SK-N-SH treated with all-trans-retinoic acid at 6 μM for 48 hours (cell line): ENCODE measurements at regions not wholly inside any gene's neighbourhood (a gene's known extent, or its start where the extent isn't known, plus 50 kb on each side); places are given as distances from the start of the nearest gene placed in this dataset.

Experiments
- ATAC-seq: fragments of 200-7000 bp; cut with Tn5 transposase; 3 replicates; pipeline ENCODE4 v1.9.1; 2020; ENCODE audit warnings: mild to moderate bottlenecking, moderate library complexity
- ARNTL ChIP-seq: fragments of 450-650 bp; formaldehyde crosslinking; IDR thresholded peaks from 2 replicates; pipeline ENCODE4 v1.5.0; 2020; ENCODE audit warnings: low read depth, mild to moderate bottlenecking, moderate library complexity, borderline replicate concordance
- BACH2 ChIP-seq: fragments of 250-450 bp; sonication (Bioruptor Pico); IDR thresholded peaks from 2 replicates; pipeline ENCODE4 v1.9.0; 2021; ENCODE audit warnings: mild to moderate bottlenecking, borderline replicate concordance
- CSDC2 ChIP-seq: fragments of 250-450 bp; sonication (Bioruptor Pico); IDR thresholded peaks from 2 replicates; pipeline ENCODE4 v1.5.0; 2020; ENCODE audit warnings: mild to moderate bottlenecking, moderate library complexity
- GLIS3 ChIP-seq: fragments of 250-450 bp; sonication (Bioruptor Pico); IDR thresholded peaks from 2 replicates; pipeline ENCODE4 v1.5.0; 2020; ENCODE audit warnings: mild to moderate bottlenecking, moderate library complexity
- OSR1 ChIP-seq: fragments of 250-450 bp; sonication (Bioruptor Pico); IDR thresholded peaks from 2 replicates; pipeline ENCODE4 v1.8.0; 2022; ENCODE audit warnings: moderate library complexity, mild to moderate bottlenecking, inconsistent platforms
- PATZ1 ChIP-seq: fragments of 250-450 bp; sonication (Bioruptor Pico); IDR thresholded peaks from 2 replicates; pipeline ENCODE4 v1.8.0; 2020; ENCODE audit warnings: mild to moderate bottlenecking, moderate library complexity, borderline replicate concordance
- RARB ChIP-seq: fragments of 250-450 bp; sonication (Bioruptor Pico); IDR thresholded peaks from 2 replicates; pipeline ENCODE4 v1.8.0; 2021; ENCODE audit warnings: mild to moderate bottlenecking, moderate library complexity
- SNAI2 ChIP-seq: fragments of 250-450 bp; sonication (Bioruptor Pico); IDR thresholded peaks from 2 replicates; pipeline ENCODE4 v1.5.0; 2020; ENCODE audit warnings: mild to moderate bottlenecking, moderate library complexity
- TOX ChIP-seq: fragments of 250-450 bp; sonication (Bioruptor Pico); IDR thresholded peaks from 2 replicates; pipeline ENCODE4 v1.8.0; 2021; ENCODE audit warnings: mild to moderate bottlenecking, moderate library complexity, borderline replicate concordance
- TSHZ2 ChIP-seq: fragments of 250-450 bp; sonication (Bioruptor Pico); IDR thresholded peaks from 2 replicates; pipeline ENCODE4 v1.5.0; 2020; ENCODE audit warnings: mild to moderate bottlenecking, moderate library complexity
- ZC3H10 ChIP-seq: fragments of 250-450 bp; sonication (Bioruptor Pico); IDR thresholded peaks from 2 replicates; pipeline ENCODE4 v1.5.1; 2021; ENCODE audit warnings: mild to moderate bottlenecking, moderate library complexity
- ZFP3 ChIP-seq: fragments of 250-450 bp; sonication (Bioruptor Pico); IDR thresholded peaks from 2 replicates; pipeline ENCODE4 v1.5.0; 2020; ENCODE audit warnings: mild to moderate bottlenecking, moderate library complexity
- ZFP30 ChIP-seq: fragments of 450-650 bp; formaldehyde crosslinking; IDR thresholded peaks from 2 replicates; pipeline ENCODE4 v1.5.0; 2022; ENCODE audit warnings: mild to moderate bottlenecking, moderate library complexity
- ZNF565 ChIP-seq: fragments of 450-650 bp; formaldehyde crosslinking; conservative IDR thresholded peaks from 2 replicates; pipeline ENCODE4 v1.5.0; 2020; ENCODE audit warnings: low read depth, mild to moderate bottlenecking, moderate library complexity
- ZNF70 ChIP-seq: fragments of 450-650 bp; formaldehyde crosslinking; IDR thresholded peaks from 2 replicates; pipeline ENCODE4 v1.5.0; 2020; ENCODE audit warnings: mild to moderate bottlenecking, moderate library complexity
- ZNF8 ChIP-seq: fragments of 450-650 bp; formaldehyde crosslinking; IDR thresholded peaks from 2 replicates; pipeline ENCODE4 v1.5.0; 2020; ENCODE audit warnings: mild to moderate bottlenecking, moderate library complexity
- TF ChIP-seq, protein P1 (sequence below): fragments of 250-450 bp; sonication (Bioruptor Pico); IDR thresholded peaks from 2 replicates; pipeline ENCODE4 v1.5.1; 2021; ENCODE audit warnings: mild to moderate bottlenecking, moderate library complexity
- TF ChIP-seq, protein P2 (sequence below): fragments of 250-450 bp; sonication (Bioruptor Pico); IDR thresholded peaks from 2 replicates; pipeline ENCODE4 v1.5.1; 2020; ENCODE audit warnings: low read depth, mild to moderate bottlenecking, moderate library complexity
- TF ChIP-seq, protein P3 (sequence below): fragments of 250-450 bp; sonication (Bioruptor Pico); IDR thresholded peaks from 2 replicates; pipeline ENCODE4 v1.8.0; 2021; ENCODE audit warnings: low read depth, mild to moderate bottlenecking, moderate library complexity, borderline replicate concordance

GRCh38 chr3:153285194-153285641, 123.2 kb downstream of the RAP2B start (continued):
- TF ChIP-seq PATZ1 (CRISPR knock-in tag): no peak
- no peak for TF ChIP-seq RARB (CRISPR knock-in tag)
- no peak for TF ChIP-seq ARNTL (CRISPR knock-in tag)
- no peak for TF ChIP-seq ZNF8 (CRISPR knock-in tag)
- TF ChIP-seq ZC3H10: no peak
- TF ChIP-seq ZFP30 (CRISPR knock-in tag): no peak

GRCh38 chr3:153285982-153286381, 124.0 kb downstream of the RAP2B start:
- no peak for ATAC-seq
- TF ChIP-seq RARB (CRISPR knock-in tag): no peak
- TF ChIP-seq, protein P1, sequence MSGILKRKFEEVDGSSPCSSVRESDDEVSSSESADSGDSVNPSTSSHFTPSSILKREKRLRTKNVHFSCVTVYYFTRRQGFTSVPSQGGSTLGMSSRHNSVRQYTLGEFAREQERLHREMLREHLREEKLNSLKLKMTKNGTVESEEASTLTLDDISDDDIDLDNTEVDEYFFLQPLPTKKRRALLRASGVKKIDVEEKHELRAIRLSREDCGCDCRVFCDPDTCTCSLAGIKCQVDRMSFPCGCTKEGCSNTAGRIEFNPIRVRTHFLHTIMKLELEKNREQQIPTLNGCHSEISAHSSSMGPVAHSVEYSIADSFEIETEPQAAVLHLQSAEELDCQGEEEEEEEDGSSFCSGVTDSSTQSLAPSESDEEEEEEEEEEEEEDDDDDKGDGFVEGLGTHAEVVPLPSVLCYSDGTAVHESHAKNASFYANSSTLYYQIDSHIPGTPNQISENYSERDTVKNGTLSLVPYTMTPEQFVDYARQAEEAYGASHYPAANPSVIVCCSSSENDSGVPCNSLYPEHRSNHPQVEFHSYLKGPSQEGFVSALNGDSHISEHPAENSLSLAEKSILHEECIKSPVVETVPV (CRISPR knock-in tag): no peak
- no peak for TF ChIP-seq ZFP3 (CRISPR knock-in tag)
- TF ChIP-seq ZC3H10: no peak
- TF ChIP-seq SNAI2 (CRISPR knock-in tag): no peak
- no peak for TF ChIP-seq ZNF8 (CRISPR knock-in tag)
- TF ChIP-seq, protein P2, sequence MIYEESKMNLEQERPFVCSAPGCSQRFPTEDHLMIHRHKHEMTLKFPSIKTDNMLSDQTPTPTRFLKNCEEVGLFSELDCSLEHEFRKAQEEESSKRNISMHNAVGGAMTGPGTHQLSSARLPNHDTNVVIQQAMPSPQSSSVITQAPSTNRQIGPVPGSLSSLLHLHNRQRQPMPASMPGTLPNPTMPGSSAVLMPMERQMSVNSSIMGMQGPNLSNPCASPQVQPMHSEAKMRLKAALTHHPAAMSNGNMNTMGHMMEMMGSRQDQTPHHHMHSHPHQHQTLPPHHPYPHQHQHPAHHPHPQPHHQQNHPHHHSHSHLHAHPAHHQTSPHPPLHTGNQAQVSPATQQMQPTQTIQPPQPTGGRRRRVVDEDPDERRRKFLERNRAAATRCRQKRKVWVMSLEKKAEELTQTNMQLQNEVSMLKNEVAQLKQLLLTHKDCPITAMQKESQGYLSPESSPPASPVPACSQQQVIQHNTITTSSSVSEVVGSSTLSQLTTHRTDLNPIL (CRISPR knock-in tag): no peak
- TF ChIP-seq ARNTL (CRISPR knock-in tag): no peak
- TF ChIP-seq ZNF70 (CRISPR knock-in tag): no peak
- TF ChIP-seq, protein P3, sequence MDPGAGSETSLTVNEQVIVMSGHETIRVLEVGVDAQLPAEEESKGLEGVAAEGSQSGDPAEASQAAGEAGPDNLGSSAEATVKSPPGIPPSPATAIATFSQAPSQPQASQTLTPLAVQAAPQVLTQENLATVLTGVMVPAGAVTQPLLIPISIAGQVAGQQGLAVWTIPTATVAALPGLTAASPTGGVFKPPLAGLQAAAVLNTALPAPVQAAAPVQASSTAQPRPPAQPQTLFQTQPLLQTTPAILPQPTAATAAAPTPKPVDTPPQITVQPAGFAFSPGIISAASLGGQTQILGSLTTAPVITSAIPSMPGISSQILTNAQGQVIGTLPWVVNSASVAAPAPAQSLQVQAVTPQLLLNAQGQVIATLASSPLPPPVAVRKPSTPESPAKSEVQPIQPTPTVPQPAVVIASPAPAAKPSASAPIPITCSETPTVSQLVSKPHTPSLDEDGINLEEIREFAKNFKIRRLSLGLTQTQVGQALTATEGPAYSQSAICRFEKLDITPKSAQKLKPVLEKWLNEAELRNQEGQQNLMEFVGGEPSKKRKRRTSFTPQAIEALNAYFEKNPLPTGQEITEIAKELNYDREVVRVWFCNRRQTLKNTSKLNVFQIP (CRISPR knock-in tag): no peak

- TF ChIP-seq, protein P2 (CRISPR knock-in tag): no peak
- TF ChIP-seq ZNF8 (CRISPR knock-in tag): no peak
- no peak for TF ChIP-seq PATZ1 (CRISPR knock-in tag)
- TF ChIP-seq, protein P3 (CRISPR knock-in tag): no peak
- no peak for TF ChIP-seq SNAI2 (CRISPR knock-in tag)
- no peak for TF ChIP-seq ARNTL (CRISPR knock-in tag)
- no peak for TF ChIP-seq ZC3H10
- no peak for TF ChIP-seq BACH2 (CRISPR knock-in tag)
- TF ChIP-seq TSHZ2 (CRISPR knock-in tag): no peak
- no peak for TF ChIP-seq CSDC2 (CRISPR knock-in tag)
- no peak for TF ChIP-seq RARB (CRISPR knock-in tag)
- no peak for TF ChIP-seq OSR1
- no peak for TF ChIP-seq GLIS3 (CRISPR knock-in tag)
- TF ChIP-seq ZNF565 (CRISPR knock-in tag): no peak
- no peak for TF ChIP-seq TOX (CRISPR knock-in tag)
- TF ChIP-seq, protein P1 (CRISPR knock-in tag): no peak
- no peak for ATAC-seq
Observed at GRCh38 chr3:153287017-153287416, 125.0 kb downstream of the RAP2B start.
